H1 (cell line): ENCODE measurements at regions not wholly inside any gene's neighbourhood (a gene's known extent, or its start where the extent isn't known, plus 50 kb on each side); places are given as distances from the start of the nearest gene placed in this dataset.

Source experiments
- GTF2F1 ChIP-seq: IDR thresholded peaks from 2 replicates; pipeline ENCODE4 v1.6.1; 2012; ENCODE audit warnings: low read depth, low read length, improper control_type of control experiment, borderline replicate concordance
- KDM4A ChIP-seq: IDR thresholded peaks from one replicate; pipeline ENCODE4 v1.7.1; 2012; ENCODE audit warnings: low read depth, mild to moderate bottlenecking, moderate library complexity, low read length, inconsistent platforms; ENCODE audit not compliant: severe bottlenecking
- RBBP5 ChIP-seq: IDR thresholded peaks from 2 replicates; pipeline ENCODE4 v1.7.1; 2012; ENCODE audit warnings: low read depth, mild to moderate bottlenecking, inconsistent platforms, low read length, moderate library complexity, borderline replicate concordance
- TF ChIP-seq, protein P1 (sequence below): IDR thresholded peaks from 2 replicates; pipeline ENCODE4 v1.6.1; 2012; ENCODE audit warnings: inconsistent platforms

DNA sequence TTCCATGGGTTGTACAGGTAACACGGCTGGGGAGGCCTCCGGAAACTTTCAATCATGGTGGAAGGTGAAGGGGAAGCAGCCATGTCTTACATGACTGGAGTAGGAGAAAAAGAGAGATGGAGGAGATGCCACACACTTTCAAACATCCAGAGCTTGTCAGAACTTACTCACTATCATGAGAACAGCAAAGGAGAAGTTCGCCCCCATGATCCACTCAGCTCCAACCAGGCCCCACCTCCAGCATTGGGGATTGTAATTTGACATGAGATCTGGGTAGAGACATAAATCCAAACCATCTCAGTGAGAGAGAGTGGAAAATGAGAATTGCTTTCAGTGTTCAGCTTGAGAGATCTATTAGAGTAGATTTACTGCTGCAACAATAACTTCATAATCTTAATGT is 210.9 kb downstream of the NDFIP2 start (continued):
- TF ChIP-seq GTF2F1 (no peak), RBBP5 (no peak), KDM4A (no peak)
- TF ChIP-seq, protein P1, sequence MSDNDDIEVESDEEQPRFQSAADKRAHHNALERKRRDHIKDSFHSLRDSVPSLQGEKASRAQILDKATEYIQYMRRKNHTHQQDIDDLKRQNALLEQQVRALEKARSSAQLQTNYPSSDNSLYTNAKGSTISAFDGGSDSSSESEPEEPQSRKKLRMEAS, result no peak
